NCI-H2029 (cell line): ENCODE measurements at regions not wholly inside any gene's neighbourhood (a gene's known extent, or its start where the extent isn't known, plus 50 kb on each side); places are given as distances from the start of the nearest gene placed in this dataset.
"Not testable (repeated sequence)": the region's sequence is repeated elsewhere in the genome, so short reads cannot be mapped to it uniquely, and the experiment has no call there.

Experiments used
- DNase-seq: peaks from one replicate; lab custom pipeline; 2025; lab: John Stamatoyannopoulos, UW

DNA sequence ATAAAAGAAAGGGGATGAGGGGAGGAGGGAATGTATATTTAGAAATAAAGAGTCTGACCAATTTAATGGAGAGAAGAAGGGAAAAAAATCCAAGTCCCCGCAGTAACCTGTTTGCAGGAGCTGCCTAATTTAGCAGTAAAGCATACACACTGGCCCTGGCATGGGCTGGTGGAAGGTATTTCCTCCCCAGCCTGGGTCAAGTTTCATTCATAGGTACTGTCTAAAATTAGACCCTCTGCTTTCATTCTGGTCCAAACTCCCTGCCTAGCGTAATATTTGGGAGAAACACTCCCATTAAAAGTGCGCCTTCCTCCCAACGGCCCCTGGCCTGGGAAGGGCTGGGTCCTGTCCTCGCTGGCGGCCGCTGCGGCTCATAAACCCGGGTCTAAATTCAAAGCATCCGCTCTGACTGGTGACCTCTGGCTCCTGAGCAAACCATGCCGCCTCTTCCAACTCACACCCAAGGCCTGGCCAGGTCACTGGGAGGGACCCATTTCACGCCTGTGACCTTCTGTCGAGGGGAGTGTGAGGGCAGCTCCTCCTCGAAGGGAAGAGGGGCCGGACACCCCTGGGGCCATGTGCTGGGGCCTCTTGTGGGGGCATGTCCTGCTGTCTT lies 123.2 kb downstream of the FGF18 start:
- DNase-seq = no peak

- no peak for DNase-seq
Measured at GRCh38 chr5:171543148-171543815, 123.8 kb downstream of the FGF18 start.

DNA sequence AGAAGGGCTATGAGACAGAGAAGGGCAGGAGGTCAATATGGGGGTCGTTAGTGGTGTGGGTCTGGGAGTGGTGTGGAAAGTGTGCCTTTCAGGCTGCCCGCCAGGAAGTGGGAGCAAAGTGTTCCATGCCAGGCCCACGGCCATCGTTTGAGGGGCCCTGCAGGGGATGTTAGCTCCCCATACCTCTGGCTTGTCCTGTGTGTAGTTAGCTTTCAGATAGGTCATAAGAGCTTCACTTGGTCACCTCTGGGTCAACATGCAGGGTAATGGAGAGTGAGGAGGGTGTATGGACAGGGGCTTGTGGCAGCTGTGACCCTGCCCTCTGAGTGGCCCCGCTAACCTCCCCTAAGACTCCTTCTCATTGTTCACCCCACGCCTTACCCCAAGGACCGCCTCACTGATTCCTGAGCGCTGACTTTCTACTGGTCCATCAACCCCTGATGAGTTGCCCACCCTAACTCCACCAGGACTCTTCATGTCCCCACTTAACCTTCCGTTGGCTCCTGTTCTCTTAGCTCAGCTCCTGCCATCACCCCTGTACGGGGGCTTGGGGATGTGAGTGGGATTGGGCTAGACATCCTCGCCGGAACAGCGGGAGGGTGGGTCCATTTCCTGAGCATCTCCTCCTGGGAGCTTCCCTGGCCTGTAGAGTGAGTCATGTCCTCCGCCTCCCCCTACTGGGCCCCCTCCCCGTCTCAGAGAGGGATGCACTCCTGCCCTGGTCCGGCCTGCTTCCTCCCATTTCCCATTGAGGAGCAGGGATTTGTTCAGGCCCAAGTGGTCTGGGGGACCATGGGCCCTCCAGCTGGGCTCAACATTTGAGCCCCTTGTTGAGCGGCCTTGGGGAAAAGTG lies 125.7 kb downstream of the FGF18 start:
- DNase-seq = no peak

GRCh38 chr5:171549274-171549673 lies 129.8 kb downstream of the FGF18 start:
- DNase-seq = no peak

GRCh38 chr5:171553817-171554216 lies 134.4 kb downstream of the FGF18 start:
- not testable (repeated sequence) for DNase-seq

DNA sequence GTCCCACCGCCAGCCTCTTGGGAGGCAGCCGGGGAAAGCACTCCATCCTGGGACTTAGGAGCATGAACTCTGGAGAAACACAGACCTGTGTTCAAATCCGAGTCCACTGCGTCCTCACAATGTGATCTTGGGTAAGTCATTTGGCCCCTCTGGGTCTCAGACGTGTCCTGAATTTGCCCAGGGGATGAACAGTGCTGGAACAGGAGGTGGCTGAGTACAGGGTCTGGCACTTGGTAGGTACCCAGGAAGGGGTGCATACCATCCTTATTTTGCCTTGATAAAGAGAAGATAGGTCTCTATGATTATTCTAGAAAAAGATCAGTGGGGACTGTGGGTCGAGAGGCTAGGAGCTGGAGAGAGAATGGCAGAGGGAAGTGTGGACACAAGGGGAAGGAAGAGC lies 135.7 kb downstream of the FGF18 start:
- DNase-seq = no peak

- DNase-seq = no peak
Measured at GRCh38 chr5:171562822-171563221, 143.4 kb downstream of the FGF18 start.

DNA sequence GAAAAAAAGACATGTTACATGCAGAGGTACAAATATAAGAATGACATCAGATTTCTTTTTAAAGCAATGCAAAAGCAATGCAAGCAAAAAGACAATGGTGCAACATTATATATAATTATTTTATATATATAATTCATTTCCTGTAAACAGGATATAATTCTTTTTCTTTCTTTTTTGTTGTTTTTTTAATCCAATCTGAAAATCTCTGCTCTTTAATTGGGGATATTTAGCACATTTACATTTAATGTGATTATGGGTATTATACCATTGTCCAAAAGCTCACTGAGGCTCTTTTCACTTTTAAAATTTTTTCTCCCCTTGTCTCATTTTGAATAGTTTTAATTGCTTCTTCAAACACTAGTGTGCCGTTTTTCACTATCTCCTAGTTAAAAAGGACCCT lies 148.9 kb downstream of the FGF18 start:
- DNase-seq = no peak

- DNase-seq = no peak
Measured at GRCh38 chr5:171569065-171569712, 149.7 kb downstream of the FGF18 start.

GRCh38 chr5:171570244-171570825 lies 150.9 kb downstream of the FGF18 start:
- DNase-seq = no peak

DNA sequence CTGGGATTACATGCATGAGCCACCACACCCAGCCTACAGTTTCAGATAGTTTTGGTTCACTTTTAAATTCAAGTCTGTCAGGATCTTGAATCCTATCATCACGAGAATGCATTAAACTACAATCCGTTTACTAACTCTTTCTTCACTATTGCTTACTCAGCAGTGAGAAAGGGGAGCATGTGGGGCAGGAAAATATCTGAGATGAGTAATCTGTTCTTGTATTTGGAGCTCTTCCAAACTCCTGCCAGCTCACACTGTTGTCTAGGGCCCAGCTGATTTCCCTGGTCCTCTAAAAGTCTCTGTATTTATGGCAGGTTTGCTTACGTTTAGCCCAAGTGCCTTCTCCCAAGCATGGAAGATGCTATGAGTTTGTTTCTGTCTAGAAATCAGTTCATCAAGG lies 152.2 kb downstream of the FGF18 start:
- no peak for DNase-seq

DNA sequence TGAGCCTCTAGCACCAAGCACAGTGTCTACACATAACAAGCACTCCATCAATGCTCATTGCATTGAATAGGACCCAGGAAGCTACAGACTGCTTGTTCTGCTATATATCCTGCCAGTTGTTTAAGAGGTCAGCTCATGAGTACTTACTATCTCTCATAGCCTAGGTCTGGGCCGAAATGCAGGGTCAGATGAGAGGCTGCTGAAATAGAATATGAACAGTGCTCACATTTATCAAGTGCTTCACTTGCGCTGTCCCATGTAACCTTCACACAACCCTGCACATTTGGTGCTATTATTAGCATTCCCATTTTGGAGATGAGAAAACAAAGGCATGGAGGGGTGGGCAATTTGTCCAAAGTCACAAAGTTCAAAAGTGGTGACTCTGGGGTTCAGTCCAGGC lies 153.6 kb downstream of the FGF18 start:
- DNase-seq = no peak

DNA sequence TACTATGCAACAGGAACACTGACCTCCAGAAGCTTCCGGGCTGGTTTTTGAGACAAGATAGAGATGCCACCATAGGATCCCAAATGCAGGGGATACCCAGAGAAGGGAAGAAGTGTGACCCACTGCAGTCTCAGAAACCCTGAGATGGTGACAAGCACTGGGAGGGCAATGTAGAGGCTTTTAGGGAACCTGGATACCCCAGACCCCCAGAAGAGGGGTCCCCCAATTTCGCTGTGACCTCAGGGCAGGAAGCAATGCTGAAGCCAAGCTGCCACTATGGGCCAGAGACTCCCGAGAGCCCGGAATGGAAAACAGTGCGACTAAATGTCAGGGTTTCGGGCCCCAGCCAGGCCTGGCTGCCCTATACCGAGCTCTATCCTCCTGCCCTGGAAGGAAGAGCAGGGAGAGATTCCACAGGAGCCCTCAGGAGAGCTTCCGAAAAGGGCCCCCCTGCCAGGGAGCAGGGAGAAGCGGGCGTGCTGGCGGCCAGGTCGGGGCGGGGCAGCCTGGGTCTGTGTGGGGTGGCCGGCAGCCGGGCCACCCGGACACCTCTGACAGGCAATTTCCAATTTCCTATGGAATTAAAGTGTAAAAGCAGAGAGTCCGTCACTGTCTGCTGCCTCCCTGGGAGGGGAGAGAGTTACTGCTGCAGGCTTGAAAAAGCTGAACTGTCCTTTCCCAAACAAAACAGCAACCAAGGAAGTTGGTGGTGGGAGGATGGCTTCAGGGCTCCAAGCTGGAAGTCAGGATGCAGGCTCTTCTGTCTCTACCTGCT lies 154.2 kb downstream of the FGF18 start:
- no peak for DNase-seq

GRCh38 chr5:171574376-171574775 lies 154.9 kb downstream of the FGF18 start:
- no peak for DNase-seq

DNA sequence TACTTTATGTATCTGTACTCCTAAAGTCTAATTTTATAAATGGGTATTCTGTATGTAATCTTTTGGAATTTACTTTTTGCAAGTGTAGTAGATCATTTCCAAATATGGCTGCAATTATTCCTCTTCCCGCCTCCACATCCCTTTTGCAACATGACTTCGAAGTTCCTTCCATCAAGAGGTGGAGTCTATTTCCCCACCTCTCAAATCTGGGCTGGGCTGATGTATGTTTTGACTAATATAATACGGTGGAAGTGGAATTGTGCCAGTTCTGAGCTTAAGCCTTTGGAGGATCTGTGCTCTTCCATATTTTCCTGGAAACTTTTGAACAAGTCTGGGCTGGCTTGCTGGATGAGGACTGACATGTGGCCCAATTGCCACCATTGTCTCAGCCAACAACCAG lies 155.9 kb downstream of the FGF18 start:
- no peak for DNase-seq

DNA sequence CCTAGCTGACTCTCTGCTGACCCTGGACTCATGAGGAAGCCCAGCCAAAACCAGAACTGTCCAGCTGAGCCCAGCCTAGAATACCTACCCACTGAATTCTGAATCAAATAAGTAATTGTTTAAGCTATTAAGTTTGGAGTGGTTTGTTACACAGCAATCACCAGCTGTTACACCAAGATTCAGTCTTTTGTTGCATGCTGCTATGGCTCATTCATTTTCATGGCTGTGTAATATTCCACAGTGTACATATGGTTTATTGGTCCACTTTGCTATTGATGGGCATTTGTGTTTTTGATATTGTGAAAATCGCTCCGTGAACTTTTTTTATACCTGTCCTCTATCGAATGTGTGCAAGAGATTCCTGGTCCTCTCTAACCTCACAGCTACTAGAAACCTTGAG lies 156.4 kb downstream of the FGF18 start:
- DNase-seq = no peak

DNA sequence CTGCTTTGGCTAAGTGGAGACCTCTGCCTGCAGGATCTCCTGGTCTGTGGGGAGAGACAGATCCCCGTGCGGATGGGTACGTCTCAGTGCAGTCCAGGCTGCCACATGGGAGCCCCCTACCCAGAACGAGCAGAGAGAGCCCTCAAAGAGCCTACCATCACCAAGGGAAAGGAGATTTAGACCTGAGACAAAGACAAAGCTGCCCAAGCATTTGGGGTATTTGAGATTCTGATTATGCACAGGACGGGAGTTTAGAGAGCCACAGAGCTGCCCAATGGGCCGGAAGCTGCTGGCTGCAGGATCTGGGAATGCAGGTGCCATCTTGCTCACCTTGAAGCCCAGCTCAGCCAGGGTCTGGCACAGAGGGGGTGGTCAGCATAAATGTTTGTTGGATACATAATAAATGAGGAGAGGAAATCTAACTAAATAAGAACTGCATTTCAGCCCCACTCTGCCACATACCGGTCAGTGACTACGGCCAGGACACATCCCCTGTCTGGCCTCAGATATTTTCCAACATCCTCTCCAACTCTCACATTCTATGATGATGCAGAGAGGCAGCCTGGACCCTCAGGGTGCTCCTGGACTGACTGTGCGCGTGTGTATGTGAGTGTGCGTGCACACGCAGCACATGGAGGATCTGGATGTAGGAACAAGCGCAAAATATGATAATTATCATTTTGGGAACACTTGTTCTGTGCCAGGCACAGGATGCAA lies 157.8 kb downstream of the FGF18 start:
- no peak for DNase-seq

- DNase-seq = no peak
Measured at GRCh38 chr5:171578049-171578828, 158.8 kb downstream of the FGF18 start.

DNA sequence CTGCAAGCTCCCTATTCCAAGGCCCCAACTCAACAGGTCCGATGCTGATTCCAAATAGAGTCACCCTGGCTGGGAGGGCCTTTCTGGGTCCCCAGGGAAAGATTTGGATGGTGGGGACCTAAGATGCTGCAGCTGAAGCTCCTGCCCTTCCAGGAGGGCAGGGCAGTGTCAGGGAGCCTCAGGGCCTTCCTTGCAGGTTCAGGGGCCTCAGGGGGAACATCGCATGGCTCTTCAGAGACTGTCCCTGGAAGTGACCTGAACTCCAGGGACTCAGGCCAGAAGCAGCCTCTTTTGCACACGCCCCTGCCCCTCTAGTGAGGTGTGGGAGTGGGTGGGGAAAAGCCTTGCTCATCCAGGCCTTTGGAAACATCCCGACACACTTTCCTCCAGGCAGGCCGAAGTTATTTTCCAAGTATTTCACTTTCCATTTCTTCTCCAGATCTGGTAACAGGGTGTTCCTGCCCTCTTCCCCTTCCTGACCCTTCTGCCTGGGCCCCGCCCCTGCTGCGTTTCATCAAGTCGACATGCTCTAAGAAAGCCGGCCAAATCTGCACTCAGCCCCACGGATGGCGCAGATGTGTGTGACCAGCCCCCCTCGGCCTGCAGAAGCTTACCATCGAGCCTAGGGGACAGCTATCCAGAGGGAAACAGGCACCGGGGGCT lies 159.5 kb downstream of the FGF18 start:
- DNase-seq = no peak
